ENCODE measurements at regions not wholly inside any gene's neighbourhood (a gene's known extent, or its start where the extent isn't known, plus 50 kb on each side); places are given as distances from the start of the nearest gene placed in this dataset.

DNA sequence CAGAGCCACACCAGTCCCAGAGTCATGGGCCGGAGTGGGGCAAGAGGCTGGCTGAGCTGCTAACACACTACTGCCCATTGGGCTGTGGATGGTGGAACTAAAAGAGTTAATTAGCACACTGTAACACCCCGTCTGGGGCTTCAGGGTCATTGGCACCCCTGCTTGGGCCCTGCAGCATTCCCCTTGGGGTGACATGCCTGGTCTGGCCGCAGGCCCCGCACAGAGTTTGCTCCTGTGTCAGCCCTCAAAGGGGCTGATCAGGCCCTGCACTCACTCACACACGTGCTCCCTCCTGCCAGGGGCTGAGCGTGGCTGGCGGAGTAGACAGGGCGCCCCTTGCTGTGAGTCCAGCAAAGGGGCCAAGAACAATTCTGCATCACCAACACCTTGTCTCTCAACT, 1499.6 kb upstream of the TMEM132C start:
- no peak for TF ChIP-seq CTCF (IDR thresholded peaks at IDR 0.05)
- TF ChIP-seq EZH2 (IDR thresholded peaks at IDR 0.05; ENCODE audit: borderline replicate concordance, insufficient read depth, low read depth, low read length, poor library complexity, severe bottlenecking), result no peak

All from B cell (primary cell).